GM12891 (cell line): ENCODE measurements at regions not wholly inside any gene's neighbourhood (a gene's known extent, or its start where the extent isn't known, plus 50 kb on each side); places are given as distances from the start of the nearest gene placed in this dataset.

Source experiments
- PAX5 ChIP-seq: IDR thresholded peaks from 2 replicates; pipeline ENCODE4 v1.6.1; 2011; ENCODE audit warnings: low read length, moderate library complexity, mild to moderate bottlenecking; ENCODE audit not compliant: insufficient read depth, severe bottlenecking
- POLR2A ChIP-seq: IDR thresholded peaks from 2 replicates; pipeline ENCODE4 v1.6.1; 2011; ENCODE audit warnings: low read depth, low read length, control low read depth
- POLR2AphosphoS5 ChIP-seq: IDR thresholded peaks from 2 replicates; pipeline ENCODE4 v1.6.1; 2011; ENCODE audit warnings: low read depth, low read length, control low read depth
- SPI1 ChIP-seq: IDR thresholded peaks from 2 replicates; pipeline ENCODE4 v1.6.1; 2011; ENCODE audit warnings: low read depth, low read length, control low read depth
- TAF1 ChIP-seq: IDR thresholded peaks from 2 replicates; pipeline ENCODE4 v1.6.1; 2011; ENCODE audit warnings: low read depth, low read length, control low read depth

DNA sequence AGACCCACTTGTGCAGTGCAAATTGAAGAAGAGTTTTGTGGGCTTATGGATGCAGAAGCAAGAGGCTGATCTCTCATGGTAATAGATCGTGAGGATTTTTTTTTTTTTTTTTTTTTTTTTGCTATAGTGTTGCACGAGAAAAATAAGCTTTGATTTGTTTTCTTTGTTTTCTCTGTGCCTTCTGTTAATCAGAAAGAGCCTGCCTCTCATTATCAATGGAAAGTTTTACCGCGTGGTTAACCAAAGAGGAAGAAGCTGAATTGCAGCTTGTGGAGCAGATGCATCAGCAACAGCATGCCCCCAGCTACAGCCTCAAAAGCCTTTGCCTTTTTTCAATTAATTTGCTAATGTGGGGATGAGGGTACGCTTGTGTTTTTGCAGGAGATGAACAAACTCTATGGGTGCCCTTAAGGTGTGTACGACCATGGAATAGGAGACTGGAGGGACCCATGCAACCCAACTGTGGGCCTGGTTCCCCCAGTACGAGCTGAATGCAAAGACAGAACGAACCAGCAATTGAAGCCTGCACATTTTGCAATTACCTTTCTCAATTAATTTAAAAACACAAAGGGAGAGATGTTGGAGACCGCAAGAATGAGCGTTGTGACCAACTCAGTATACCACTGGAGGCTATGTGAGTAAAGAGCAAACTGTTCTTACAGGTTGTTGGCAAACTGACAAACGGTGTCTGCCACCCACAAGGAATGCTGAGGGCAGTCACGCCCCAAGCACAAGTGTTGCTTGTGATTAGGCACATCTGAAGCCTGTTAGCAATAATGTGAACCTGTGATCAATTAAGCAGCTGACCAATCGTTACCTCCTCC, 58.6 kb upstream of the SPRY2 start:
- TF ChIP-seq PAX5 (no peak), POLR2A (no peak), POLR2AphosphoS5 (no peak), TAF1 (no peak), SPI1 (no peak)
